Nephron (organoid): ENCODE measurements at regions not wholly inside any gene's neighbourhood (a gene's known extent, or its start where the extent isn't known, plus 50 kb on each side); places are given as distances from the start of the nearest gene placed in this dataset.
A peak's percentile ranks its signal among the peaks of the same experiment; 100 is the strongest.
"Not testable (repeated sequence)": the region's sequence is repeated elsewhere in the genome, so short reads cannot be mapped to it uniquely, and the experiment has no call there.

Experiments used
- H3K27ac Mint-ChIP-seq, 3 experiments: 2 replicates each; pipeline ENCODE4 v1.8.0; 2020; ENCODE audit warnings: mixed read lengths in 3 of 3, mild to moderate bottlenecking in 2 of 3, moderate library complexity in 1 of 3
- H3K27me3 Mint-ChIP-seq: 2 replicates; pipeline ENCODE4 v1.8.0; 2021; ENCODE audit warnings: low read depth, mild to moderate bottlenecking, moderate library complexity, mixed read lengths
- H3K36me3 Mint-ChIP-seq: 2 replicates; pipeline ENCODE4 v1.8.0; 2020; ENCODE audit warnings: low read depth, mixed read lengths
- H3K4me1 Mint-ChIP-seq: 2 replicates; pipeline ENCODE4 v1.8.0; 2020; ENCODE audit warnings: mixed read lengths
- H3K4me3 Mint-ChIP-seq, 3 experiments: 2 replicates each; pipeline ENCODE4 v1.8.0; 2020; ENCODE audit warnings: mild to moderate bottlenecking in 3 of 3, mixed read lengths in 3 of 3, moderate library complexity in 2 of 3
- H3K9me3 Mint-ChIP-seq: 2 replicates; pipeline ENCODE4 v1.8.0; 2020; ENCODE audit warnings: mixed read lengths
- CTCF ChIP-seq, 3 experiments: fragments of 200-600 bp; sonication (generic); IDR thresholded peaks; one replicate each; pipeline ENCODE4 v1.5.0; 2021; ENCODE audit warnings: antibody characterized with exemption in 3 of 3; ENCODE audit not compliant: unreplicated experiment in 3 of 3

- Mint-ChIP-seq H3K4me1 (no peaks in the 10 kb centered on the region), H3K36me3 (no peaks in the 10 kb centered on the region), H3K27ac (no peak overlapping the region), H3K27me3 (peaks cover 8% of the 10 kb centered on the region), H3K9me3 (no peaks in the 10 kb centered on the region), H3K4me3 (no peak overlapping the region)
- no peak for TF ChIP-seq CTCF (IDR thresholded peaks at IDR 0.05; ENCODE audit: unreplicated experiment in 3 of 3)
Observed at GRCh38 chr10:126744571-126744970, 74.1 kb upstream of the C10orf90 start.

GRCh38 chr10:126749015-126749655 is 78.6 kb upstream of the C10orf90 start:
- Mint-ChIP-seq H3K36me3 (no peaks in the 10 kb centered on the region), H3K27me3 (peaks cover 4% of the 10 kb centered on the region), H3K4me3 (no peak overlapping the region), H3K27ac (no peak overlapping the region), H3K4me1 (no peaks in the 10 kb centered on the region), H3K9me3 (no peaks in the 10 kb centered on the region)
- peak; percentile 71 to 82 (median 78) for TF ChIP-seq CTCF (IDR thresholded peaks at IDR 0.05; ENCODE audit: unreplicated experiment in 3 of 3)

GRCh38 chr10:126754966-126755365 is 84.5 kb upstream of the C10orf90 start:
- Mint-ChIP-seq H3K9me3 (peaks cover 5% of the 10 kb centered on the region), H3K27me3 (peaks cover 1% of the 10 kb centered on the region), H3K4me3 (no peak overlapping the region), H3K4me1 (no peaks in the 10 kb centered on the region), H3K36me3 (no peaks in the 10 kb centered on the region), H3K27ac (no peak overlapping the region)
- no peak for TF ChIP-seq CTCF (IDR thresholded peaks at IDR 0.05; ENCODE audit: unreplicated experiment in 3 of 3)

GRCh38 chr10:126758867-126759266 is 88.4 kb upstream of the C10orf90 start:
- Mint-ChIP-seq H3K36me3 (no peaks in the 10 kb centered on the region), H3K27me3 (peaks cover 4% of the 10 kb centered on the region), H3K9me3 (peaks cover 16% of the 10 kb centered on the region), H3K27ac (no peak overlapping the region), H3K4me1 (no peaks in the 10 kb centered on the region), H3K4me3 (no peak overlapping the region)
- no peak for TF ChIP-seq CTCF (IDR thresholded peaks at IDR 0.05; ENCODE audit: unreplicated experiment in 3 of 3)

GRCh38 chr10:126759531-126759930 is 89.0 kb upstream of the C10orf90 start:
- Mint-ChIP-seq H3K9me3 (peaks cover 22% of the 10 kb centered on the region), H3K4me3 (no peak overlapping the region), H3K4me1 (no peaks in the 10 kb centered on the region), H3K27me3 (peaks cover 4% of the 10 kb centered on the region), H3K36me3 (no peaks in the 10 kb centered on the region), H3K27ac (no peak overlapping the region)
- TF ChIP-seq CTCF (IDR thresholded peaks at IDR 0.05; ENCODE audit: unreplicated experiment in 3 of 3) = no peak

- H3K4me1 Mint-ChIP-seq, H3K36me3 Mint-ChIP-seq: not testable (repeated sequence)
Observed at GRCh38 chr10:126766646-126767045, 96.2 kb upstream of the C10orf90 start.

More at GRCh38 chr10:126766646-126767045, 96.2 kb upstream of the C10orf90 start:
- not testable (repeated sequence) for H3K27ac Mint-ChIP-seq, H3K27me3 Mint-ChIP-seq, H3K4me3 Mint-ChIP-seq
- H3K9me3 Mint-ChIP-seq = peaks cover 30% of the 10 kb centered on the region
